HG03565 (cell line): ENCODE measurements at regions not wholly inside any gene's neighbourhood (a gene's known extent, or its start where the extent isn't known, plus 50 kb on each side); places are given as distances from the start of the nearest gene placed in this dataset.

Experiments used
- ATAC-seq: cut with Tn5 transposase; IDR thresholded peaks from one replicate; pipeline ENCODE4 v1.9.1; 2021; ENCODE audit warnings: mild to moderate bottlenecking, moderate library complexity; ENCODE audit not compliant: unreplicated experiment

DNA sequence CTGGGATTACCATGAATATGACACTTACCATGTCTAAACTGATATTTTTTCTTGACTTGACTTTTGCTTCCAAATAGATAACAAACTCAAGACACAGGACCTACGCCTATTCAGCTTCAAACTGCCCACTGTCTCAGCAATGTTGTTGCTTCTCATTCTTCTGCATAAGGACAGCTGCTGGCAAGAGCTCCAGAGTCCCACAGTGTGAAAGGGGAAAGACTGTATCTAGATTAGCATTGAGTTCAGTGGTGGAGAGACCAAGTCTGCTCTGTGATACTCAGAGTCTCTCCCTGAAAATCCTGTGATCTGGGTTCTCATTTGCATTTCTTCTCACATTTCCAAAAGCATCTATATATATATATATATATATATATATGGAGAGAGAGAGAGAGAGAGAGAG lies 247.9 kb upstream of the NT5C1B start:
- no peak for ATAC-seq

DNA sequence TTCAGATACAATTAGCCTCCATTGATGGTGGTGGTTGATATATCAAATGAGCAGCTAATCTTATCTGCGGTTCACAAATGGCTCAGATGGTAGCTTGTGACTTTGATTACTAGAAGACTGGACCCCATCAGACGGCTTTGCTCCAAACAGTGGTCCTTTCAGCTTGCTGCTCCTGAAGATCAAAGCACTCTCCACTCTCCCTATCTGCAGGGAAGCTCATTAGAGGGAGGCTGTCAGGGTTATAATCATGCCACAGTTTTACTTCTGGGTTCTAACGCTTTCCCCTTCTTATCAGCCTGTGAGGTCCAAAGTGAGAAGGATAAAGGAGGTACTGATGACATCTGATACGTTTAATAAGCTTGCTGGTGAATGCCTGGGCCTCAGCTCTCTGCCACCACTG lies 247.1 kb upstream of the NT5C1B start:
- ATAC-seq = no peak

DNA sequence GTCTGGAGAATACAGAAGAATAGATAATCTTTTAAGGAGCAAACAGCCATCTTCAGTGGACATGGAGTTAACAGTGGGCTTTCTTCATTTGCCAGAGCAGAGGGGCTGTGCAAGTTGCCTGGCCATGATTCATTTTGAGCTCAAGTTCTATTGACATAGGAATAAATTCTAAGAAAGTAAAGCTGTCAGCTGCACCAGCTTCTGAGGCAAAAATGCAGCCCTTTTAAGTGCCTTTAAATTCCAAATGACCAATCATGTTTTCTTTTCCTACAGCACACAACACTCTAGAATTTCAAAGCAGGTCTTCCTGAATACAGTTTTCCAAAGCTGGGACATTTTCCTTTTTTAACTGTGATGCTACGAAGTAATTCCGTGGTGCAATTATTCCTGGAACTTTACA lies 246.4 kb upstream of the NT5C1B start:
- no peak for ATAC-seq

DNA sequence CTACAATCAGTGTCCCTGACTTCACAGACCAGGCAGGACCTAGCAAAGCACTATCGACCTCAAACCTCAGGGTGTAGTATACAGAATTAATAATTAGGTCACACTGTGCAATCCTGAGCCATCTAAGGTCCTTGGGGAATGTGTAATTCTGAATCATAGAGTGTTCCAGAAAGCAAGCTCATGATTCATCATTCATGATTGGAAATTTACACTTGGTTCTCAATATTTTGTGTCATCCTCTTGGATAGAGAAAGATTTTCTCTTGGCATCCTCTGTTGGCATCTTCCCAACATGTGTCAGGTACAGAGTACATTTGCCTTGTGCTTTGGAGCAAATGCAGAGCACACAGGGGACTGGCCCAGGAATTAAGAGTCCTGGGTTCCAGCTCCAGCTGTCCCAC lies 245.0 kb upstream of the NT5C1B start:
- no peak for ATAC-seq

DNA sequence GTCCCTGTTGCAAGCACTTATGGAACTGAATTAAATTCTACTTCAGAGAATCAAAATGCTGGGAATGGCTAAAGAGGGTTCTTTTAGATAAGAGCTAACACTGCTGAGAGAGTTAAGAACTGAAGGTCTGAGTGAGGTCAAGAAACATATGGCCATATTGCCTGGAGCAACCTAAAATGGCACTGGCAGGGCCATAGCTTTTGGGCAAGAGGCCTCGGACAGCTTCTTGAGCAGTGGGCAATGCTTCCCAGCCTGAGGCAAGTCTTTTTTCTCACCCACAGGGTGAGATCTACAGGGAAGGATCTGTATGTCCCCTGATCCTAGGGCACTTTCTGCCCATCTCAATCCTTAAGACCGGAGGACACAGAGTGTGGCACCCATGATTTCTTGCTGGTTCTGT lies 244.6 kb upstream of the NT5C1B start:
- ATAC-seq = no peak

DNA sequence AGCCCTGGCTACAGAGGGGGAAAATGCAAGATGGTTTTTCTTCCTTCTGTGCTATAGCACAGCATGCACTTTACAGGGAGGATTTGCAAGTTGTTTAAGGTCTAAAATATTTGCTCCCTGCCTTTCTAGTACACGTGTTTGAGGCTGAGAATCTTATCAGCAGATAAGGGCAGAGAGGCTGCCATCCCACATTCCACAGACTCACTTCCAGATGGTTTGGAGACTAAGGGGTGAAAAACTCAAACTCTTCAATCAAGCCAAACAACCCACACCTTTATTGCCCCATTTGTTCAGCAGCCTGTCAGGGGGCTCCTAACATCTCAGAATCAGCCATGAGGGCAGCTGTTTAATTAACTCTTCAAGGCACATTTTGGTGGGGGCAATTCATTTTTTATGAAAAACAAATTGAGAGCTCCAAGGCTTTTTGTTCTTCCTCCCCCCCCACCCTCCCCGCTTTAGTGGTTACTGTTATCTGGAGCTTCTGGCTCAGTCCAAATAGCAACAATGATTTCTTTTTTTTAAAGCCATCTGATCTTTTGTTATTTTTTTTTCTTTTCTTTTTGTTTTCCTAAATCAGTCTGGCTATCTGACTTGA lies 242.6 kb upstream of the NT5C1B start:
- no peak for ATAC-seq

DNA sequence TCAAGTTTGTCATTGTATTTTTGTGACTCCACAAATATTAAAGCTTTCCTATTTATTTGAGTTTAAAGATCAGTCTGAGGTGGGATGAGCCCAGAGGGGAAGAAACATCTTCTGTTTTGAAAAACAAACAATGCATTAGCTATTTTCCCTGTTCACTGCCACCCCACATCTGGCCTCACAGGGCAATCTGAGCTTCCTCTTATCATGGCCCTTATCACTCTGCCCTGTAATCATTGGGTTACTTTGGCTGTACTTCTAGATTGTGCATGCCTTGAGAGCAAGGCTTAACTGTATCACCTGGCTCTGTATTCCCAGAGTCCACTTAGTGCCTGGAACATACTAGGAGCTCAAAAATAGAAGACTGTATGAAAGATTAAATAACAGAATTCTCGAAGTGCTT lies 241.6 kb upstream of the NT5C1B start:
- no peak for ATAC-seq

DNA sequence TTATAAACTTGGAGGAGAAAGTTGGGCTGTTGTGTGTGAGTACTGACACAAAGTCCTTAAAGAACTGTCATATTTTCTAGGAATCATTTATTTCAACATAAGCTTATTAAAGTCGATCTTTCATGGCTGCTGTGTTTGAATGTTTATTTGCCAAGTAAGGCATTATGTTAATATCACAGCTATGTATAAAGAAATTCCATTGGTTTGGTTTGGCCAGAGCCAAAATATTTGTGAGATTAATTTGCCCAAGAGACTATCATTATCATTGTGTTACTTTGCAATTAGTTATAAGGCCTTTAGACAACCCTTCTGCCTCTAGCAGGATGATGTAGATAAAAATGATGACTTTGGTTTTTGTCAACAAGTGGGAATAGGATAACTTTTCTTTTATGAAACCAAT lies 240.6 kb upstream of the NT5C1B start:
- no peak for ATAC-seq

DNA sequence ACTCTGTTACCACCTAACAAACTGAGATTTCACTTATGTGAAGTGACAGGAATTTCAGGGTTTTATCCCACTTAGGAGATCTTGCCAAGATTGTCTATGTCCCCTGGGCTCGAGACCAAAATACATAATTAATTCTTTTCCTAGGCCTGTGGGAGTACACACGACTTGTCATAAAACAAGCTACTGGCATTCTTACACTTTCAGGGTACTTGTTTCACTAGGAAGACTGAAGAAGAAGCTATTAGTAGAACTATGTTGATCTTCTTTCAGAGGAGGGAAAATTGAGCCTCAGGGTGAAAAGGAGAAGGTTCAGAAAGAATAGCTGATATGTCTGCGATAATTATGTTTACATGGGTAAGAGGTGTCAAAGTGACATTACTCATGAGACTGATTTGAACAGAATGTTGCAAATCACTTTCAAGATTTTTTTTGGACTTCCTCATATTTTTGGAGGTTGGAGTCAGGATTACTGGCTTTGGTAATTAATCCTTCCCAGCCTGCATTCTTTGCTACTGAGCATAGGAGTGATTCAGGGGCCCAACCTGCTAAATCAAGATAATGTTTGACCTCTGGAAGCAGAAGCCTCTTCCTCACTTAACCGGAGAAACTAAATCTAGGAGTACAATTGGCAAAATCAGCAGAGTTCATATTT lies 240.0 kb upstream of the NT5C1B start:
- no peak for ATAC-seq

DNA sequence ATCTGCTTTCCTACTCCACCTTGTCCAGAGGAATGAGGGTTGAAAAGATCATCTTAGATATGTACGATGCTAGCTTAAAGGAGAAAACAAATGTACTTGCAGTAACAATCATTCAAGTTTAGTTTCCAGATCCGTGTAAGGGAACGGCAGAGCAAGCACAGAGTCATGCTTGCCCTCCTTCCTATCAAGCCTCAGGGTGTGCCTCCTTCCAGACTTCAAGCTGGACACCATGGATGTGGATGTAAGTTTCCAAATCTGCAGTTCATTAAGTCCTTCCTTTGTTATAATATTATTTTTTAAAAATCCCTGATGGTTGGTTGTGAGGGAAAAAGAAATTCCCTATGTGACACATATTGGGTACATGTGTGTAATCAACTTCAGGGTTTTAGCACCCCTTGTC lies 238.9 kb upstream of the NT5C1B start:
- no peak for ATAC-seq

DNA sequence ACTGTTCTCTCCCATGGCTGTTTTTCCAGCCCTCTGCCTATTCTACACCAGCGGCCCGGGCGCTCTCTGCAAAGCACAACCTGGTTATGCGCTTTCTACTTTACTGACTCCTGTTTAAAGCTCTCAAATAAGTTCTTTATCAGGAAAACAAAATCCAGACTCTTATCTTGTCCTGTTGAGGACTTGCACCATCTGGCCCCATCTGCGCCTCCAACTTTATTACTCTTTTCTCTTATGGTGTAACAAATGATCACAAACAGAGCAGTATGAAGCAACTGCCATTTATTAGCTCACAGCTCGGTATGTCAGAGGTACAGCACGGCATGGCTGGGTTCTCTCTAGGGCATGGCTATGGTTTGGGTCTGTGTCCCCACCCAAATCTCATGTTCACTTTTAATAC lies 236.5 kb upstream of the NT5C1B start:
- ATAC-seq = no peak

DNA sequence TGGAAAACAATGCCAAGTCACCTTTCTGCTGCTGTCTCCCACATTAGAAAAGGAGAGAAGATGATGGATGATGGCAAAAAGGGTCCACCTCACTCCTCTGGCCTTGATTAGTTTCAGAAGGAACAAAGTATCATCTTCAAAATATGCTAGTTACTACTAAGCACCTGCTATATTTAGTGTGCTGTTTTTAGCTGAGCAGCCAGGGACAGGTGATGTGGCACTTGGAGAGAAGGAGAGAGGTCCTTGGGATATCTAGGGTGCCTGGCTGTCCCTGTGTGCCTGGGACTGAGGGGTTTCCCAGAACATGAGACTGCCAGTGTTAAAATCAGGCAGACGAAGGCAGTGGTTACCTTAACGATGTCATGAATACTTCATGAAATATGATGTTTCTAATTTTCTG lies 235.5 kb upstream of the NT5C1B start:
- no peak for ATAC-seq

DNA sequence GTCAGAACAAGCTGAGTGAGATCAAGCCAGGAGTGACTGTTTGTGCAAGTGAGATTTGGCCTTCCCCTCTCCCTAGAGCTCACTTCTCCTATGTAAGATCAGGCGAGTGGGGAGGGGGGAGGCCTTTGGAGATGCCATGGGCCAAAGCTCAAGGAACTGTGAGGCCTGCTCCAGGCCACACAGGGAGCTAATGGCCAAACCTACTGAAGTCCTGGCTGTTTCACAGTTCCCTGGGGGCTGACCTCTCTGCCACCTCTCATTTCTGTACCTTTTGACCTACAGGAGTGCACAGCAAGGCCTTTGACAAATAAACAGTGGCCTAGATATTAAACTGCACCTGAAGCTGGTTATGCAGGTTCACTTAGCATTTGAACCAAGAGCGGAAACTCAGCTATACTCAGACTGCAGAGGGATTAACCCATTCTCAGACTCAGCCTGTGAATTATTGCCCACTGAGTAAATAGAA lies 235.0 kb upstream of the NT5C1B start:
- ATAC-seq = no peak

DNA sequence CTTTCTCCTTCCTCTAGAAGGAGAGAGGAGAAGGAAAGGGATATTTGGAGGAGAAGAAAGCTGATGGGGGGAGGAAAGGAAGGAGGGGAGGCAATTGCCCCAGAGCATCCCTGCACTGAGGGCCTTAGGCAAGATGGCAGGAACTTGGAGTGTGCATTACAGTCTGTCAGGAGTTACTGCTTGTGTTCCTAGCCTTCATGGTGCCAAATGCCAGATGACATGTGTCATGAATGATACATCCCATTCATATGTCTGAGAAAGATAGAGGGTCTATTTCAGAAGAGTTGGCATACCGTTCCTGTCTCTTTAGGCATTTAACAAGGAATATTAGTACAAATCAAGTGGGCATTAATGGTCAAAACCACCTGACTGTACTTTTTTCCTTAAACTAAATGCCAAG lies 232.1 kb upstream of the NT5C1B start:
- ATAC-seq = no peak

DNA sequence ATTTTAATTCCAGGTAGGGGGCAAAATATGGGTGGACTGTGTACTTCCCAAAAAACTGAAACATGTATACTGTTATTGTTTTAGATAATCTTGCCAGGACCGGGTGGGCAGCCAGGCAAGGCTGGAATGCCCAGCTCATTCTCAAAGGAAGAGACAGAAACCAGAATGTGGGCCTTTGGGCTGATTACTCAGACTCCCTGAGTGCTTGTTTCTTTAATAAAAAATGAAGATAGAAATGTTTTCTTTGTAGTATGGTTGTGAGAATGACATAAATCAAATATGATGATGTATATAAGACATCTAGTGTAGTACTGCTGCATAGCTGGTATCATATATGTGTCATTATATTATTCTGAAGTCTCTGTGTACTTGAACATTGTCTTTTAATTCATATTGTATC lies 231.6 kb upstream of the NT5C1B start:
- ATAC-seq = no peak

DNA sequence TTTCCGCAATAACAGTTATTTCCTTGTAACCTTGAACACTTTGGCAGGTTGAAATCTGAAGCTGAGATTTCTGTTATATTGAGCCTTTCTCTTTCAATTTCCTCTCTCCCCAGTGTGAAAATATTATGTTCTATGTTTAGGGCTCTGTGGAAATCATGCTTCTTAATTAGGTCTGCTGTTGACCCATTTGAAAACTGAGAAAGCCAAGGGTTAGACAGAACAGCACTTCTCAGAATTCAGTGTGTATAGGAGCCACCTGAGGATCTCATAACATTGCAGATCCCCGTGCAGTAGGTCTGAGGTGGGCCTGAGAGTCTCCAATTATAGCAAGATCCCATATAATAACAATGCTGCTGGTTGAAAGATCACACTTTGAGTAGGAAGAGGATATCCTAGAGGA lies 230.2 kb upstream of the NT5C1B start:
- no peak for ATAC-seq

DNA sequence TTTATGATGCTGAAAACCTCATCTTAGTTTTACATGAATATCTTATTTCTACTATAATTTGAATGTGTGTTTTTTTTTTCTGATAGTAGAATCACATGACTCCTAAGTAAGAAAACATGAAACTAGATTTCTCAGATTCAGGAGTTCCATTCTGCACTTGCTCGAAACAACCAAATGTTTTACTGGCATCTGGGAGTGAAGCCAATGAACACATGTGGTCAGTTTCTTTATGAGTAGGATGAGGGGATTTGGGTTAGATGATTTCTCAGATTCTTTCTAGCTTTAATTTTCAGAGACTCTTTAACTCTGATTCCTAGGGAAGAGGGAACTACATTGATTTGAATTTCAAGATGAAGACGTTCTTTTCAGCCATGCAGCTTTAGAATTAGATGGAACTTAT lies 225.0 kb upstream of the NT5C1B start:
- ATAC-seq = no peak

DNA sequence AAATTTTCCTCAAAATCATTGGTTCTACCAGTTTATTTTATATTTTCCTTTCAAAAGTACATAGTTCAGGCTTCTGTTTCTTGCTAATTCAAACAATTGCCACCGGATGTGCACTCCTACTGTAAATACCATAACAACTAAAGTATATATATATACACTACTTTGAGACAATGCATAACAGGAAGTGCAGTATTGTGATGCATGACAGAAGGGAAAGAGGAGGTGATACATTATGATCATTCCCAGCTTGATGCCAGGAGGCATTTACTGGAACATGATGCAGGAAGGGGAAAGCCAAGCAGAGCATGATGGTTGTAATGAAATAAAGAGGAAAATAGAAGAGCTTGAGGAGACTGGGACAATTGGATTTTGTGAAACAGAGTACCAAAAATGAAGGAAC lies 215.2 kb upstream of the NT5C1B start:
- no peak for ATAC-seq

DNA sequence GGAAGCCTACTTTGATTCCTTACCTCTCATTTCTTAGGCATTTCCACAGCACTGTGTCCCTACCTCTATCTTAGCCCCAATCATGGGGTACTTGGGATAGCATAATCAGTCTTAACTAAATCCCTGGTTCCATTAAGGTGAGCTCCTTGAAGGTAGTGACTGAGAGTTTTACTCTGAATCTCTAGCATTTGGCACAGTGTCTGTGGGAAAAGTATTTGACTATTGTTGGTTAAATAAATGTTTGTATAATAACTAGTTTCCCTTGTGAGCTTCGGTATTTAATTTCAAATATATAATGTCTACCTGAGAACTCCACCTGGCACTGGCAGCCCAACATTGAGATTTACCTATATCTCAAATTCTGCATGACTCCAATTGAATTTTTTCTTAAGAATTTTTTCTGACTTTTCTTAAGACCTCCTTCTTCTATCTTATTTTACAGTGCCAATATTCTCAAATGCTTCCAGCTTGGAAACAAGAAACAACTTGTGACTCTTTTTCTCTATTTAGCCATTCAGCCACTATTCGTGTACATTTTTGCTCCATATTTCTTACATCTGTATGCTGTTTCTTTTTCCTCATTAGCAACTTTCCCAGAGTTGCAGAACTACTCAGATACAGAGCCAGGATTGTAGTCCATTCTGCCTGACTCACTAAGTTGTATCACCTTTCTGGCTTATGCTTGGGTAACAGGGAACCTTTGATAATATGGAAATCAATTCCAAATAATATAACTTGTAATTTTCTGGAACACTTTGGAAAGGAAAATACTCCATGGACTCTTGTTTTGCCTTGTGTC lies 214.0 kb upstream of the NT5C1B start:
- no peak for ATAC-seq

DNA sequence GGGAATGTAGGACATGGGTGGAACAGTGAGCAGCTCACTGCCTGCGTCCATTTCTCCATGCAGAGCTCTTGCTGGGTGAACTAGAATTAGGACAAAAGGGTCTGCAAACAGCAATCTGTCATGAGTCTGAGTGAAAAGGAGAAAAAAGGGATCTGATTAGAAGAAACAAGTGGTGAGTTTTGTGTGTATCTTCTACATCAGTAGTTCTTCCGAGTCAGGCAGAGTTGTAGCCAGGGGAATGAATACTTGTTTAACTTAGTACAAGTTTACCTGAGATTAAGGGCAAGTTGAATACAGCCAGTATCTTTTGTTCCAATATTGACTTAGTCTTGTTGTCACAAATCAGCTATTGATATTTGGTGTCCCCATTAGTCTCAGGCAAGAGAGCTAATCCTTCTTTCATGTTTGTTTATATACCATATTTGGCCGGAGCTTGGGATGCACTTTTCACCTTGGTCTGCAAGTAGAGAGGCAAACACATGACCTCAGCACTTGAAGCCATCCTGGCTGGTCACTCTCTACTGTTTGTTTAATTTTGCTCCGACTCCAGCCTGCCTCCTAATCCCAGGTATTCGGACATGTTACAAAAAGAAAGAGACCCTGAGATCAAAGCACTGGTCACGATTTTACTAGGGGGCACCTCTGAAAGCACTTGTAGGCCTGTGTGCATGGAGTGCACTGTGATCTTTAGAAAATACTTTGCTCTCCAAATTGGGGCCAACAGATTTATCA lies 211.0 kb upstream of the NT5C1B start:
- no peak for ATAC-seq

DNA sequence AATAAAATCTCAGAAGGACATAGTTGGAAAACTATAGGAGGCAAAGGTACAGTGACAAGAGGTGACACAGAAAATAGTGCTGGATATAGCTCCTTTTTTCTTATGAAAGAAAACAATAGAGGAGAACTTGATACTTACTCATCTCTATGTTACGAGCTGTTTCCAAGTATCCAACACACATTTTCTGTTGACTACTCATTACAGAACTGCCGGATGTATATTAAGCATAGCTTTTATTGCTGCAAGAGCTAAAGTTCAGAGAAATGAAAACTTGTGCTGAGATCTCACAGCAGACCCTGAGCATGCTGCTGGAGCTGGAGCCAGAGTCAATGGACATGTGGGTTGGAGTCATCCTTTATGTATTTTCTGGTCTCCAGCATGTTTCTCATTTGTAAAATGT lies 210.0 kb upstream of the NT5C1B start:
- no peak for ATAC-seq
